GM21526 (cell line): ENCODE measurements at regions not wholly inside any gene's neighbourhood (a gene's known extent, or its start where the extent isn't known, plus 50 kb on each side); places are given as distances from the start of the nearest gene placed in this dataset.
"Not testable (repeated sequence)": the region's sequence is repeated elsewhere in the genome, so short reads cannot be mapped to it uniquely, and the experiment has no call there.

Source experiments
- ATAC-seq: cut with Tn5 transposase; IDR thresholded peaks from one replicate; pipeline ENCODE4 v1.9.1; 2021; ENCODE audit warnings: moderate library complexity; ENCODE audit not compliant: unreplicated experiment, low FRiP score

DNA sequence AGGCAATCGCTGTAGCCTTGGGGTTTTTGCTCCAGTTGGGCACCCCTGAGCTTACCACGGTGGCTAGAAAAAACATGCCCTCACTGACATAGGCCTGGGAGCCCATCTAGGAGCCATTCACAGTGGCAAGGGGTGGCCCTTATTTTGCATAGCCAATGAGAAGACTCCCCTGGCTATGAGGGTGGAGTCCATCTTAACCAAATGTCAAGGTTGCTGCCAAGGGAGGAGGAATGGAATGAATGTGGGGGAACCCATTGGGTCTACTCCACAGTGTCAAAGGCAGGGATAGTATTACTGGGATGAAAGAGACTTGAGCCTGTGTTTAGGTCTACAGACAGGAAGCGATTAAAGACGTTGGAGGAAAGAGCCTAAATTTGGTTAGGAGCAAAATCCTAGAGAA, 295.7 kb upstream of the PLGLB2 start:
- ATAC-seq: not testable (repeated sequence)

- ATAC-seq: not testable (repeated sequence)
These were observed 295.0 kb upstream of the PLGLB2 start for GRCh38 chr2:87452861-87453260.

- not testable (repeated sequence) for ATAC-seq
These were observed 293.9 kb upstream of the PLGLB2 start for GRCh38 chr2:87453965-87454364.

GRCh38 chr2:87454421-87454820, 293.5 kb upstream of the PLGLB2 start:
- not testable (repeated sequence) for ATAC-seq

- ATAC-seq: peak; percentile 54
These were observed 292.6 kb upstream of the PLGLB2 start for GRCh38 chr2:87455209-87455853.

DNA sequence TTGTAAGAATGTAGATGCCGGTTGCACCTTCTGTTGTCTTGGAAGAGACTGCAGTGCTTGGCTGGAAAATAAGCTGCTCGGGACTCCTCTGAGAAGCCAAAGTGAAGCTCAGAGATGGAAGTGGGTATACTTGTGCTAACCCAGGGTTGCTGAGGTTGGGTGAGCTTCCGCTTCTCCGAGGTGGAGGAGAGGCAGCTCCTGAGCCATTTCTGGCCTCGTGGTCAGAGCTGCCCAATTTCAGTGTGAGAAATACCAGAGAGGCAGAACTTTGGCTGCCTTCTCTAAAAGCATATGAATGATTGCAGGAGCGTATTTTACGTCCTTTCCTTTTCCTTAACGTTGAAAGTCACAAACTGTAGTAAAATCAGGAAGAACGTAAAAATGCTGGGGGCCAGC, 292.0 kb upstream of the PLGLB2 start:
- peak; percentile 28 for ATAC-seq

GRCh38 chr2:87456477-87457128, 291.3 kb upstream of the PLGLB2 start:
- peak; percentile 58 for ATAC-seq

DNA sequence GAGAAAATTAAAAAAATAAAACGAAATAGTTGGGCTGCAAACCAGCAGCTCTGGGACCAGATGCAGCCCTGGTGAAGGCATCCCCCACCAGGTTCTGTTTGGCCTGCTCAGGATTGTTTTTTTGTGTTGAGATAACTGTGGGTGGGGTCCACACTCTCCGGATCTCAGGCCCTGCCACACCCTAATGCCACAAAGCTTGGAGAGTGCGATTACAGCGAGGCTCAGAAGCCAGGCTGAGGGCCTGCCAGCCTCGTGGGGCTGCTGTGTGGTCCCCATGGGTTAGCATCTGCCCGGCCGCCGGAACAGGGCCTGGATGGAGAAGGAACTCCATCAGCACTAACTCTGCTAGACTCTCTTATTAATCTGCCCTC, 290.8 kb upstream of the PLGLB2 start:
- not testable (repeated sequence) for ATAC-seq

DNA sequence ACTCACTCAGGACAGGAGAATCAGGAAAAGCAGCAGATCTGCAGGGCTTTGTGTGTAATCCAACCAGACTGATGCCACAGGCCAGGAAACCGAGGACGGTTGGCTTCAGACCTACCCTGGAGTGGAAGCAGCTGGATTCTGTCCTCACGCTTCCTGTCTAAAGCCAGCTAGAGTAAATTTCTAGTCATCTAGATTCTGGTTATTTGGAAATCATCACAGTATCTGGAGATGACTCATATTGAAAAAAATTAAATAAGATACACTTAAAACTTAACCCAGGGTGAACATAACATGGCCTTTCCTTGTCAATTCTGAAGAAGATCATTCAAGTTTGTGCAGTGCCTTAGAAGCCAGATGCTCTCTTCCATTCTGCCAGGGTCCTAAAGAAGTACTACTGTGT, 288.9 kb upstream of the PLGLB2 start:
- not testable (repeated sequence) for ATAC-seq

- not testable (repeated sequence) for ATAC-seq
These were observed 287.8 kb upstream of the PLGLB2 start for GRCh38 chr2:87460104-87460503.

DNA sequence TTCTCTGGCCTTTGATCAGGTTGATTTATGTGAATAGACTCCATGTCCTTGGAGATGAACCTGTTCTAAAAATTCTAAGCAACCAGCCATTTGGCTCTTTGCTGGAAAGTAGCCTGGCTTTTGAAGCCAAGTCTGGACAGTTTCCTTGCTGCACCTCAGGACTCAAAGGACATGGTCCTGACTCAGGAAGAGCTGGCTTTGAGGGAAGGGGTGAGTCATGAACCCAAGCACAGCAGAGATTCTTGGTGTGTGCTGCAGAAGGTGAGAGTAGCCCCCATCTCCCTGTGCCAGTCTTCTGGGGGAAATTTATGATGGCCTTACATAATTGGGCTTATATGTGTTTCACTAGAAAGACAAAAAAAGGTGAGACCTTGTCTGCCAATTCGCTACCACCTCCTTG, 287.2 kb upstream of the PLGLB2 start:
- ATAC-seq: not testable (repeated sequence)

- ATAC-seq: not testable (repeated sequence)
These were observed 286.2 kb upstream of the PLGLB2 start for GRCh38 chr2:87461671-87462070.

DNA sequence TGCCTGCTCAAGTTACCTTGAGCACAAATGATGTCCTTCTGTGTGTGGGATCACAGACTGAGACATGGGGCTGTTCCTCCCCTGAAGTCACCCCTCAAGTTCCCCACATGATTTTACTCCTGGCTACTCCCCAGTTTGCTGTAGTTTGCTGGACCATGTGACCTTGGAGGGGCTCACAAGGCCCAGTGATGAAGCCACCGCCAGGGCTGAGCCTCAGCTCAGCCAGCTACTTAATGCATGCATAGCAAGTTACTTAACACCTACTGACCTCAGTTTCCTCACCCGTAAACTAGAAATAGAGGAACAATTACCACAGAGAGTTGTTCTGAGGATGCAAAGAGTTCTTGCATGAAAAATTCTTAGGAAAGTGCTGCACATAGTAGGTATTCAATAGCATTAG, 283.7 kb upstream of the PLGLB2 start:
- not testable (repeated sequence) for ATAC-seq

GRCh38 chr2:87465730-87466129, 282.2 kb upstream of the PLGLB2 start:
- ATAC-seq: not testable (repeated sequence)

DNA sequence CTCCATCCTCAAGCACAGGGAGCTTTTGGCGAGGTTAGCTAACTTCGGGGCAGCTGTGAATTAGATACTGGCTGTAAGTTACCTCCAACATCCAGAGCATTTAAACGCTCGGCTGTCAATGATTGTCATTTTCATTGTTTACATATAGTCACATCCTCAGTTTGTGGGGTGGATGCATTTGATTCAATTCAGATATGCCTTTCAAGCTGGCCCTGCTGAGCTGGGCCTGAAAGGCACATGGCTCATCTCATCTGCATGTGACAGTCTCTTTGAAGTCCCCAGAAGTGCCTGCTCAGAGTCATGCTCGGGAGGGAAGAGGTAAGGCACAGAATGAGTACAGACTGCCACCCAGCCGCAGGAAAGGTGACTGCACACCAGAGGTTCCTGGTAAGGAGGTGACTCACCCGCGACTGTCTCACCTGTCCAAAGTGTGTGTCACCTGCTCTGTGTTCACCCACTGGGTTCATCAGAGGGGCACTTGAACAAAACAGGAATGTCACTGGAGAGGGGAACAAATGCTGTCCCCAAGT, 281.2 kb upstream of the PLGLB2 start:
- peak; percentile 53 for ATAC-seq

- ATAC-seq: not testable (repeated sequence)
These were observed 279.4 kb upstream of the PLGLB2 start for GRCh38 chr2:87468429-87468981.

GRCh38 chr2:87469180-87470151, 278.4 kb upstream of the PLGLB2 start:
- ATAC-seq: peak; percentile 29

DNA sequence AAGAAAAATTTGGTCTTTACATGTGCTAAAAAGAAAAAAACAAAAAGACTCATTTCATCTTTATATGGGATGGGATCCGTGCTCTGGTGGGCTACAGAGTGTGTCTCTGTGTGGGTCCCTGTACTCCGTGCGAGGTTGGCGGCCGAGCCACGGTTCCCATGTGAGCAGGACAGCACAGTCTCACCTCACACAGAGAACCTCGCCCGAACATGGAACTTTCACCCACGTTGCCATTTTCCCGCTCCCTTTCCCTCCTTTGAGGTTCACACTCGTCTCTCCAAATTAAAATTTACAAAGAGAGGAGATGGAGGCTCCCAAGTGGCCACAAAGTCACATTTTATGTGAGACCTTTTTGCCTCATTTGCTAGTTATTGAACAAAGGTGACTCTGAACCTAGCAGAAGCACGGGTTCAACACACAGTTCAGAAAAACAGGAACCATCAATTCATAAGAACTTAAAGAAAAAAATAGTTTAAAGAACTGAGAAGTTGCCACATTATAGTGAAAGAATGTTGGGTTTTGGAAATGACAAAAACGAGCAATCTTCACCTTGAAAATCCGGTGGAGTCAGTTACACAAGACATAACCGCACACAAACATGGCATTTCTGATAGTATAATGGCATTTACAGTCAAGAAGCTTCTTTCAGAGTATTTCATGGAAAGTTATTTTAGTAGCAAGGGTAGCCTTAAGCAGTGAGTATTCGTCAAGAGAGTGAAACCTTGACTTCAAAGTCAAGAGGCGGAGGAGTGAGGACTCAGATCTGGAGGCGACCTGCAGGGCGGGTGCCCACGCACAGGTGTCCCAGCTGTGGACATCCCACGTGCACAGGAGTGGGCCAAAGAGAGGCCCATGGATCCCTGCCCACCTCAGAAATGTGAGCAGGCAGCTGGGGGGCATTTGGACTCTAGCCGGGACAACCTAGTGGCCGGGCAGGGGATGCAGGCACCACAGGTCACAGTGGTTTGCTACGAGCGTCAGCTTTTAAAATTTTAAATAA, 277.2 kb upstream of the PLGLB2 start:
- ATAC-seq: peak; percentile 43

GRCh38 chr2:87471478-87471877, 276.4 kb upstream of the PLGLB2 start:
- not testable (repeated sequence) for ATAC-seq
